GM18499 (cell line): ENCODE measurements at regions not wholly inside any gene's neighbourhood (a gene's known extent, or its start where the extent isn't known, plus 50 kb on each side); places are given as distances from the start of the nearest gene placed in this dataset.
"Not testable (repeated sequence)": the region's sequence is repeated elsewhere in the genome, so short reads cannot be mapped to it uniquely, and the experiment has no call there.

ENCODE experiments used
- ATAC-seq: cut with Tn5 transposase; IDR thresholded peaks from one replicate; pipeline ENCODE4 v1.9.1; 2021; ENCODE audit warnings: moderate number of reproducible peaks; ENCODE audit not compliant: insufficient read depth, unreplicated experiment

DNA sequence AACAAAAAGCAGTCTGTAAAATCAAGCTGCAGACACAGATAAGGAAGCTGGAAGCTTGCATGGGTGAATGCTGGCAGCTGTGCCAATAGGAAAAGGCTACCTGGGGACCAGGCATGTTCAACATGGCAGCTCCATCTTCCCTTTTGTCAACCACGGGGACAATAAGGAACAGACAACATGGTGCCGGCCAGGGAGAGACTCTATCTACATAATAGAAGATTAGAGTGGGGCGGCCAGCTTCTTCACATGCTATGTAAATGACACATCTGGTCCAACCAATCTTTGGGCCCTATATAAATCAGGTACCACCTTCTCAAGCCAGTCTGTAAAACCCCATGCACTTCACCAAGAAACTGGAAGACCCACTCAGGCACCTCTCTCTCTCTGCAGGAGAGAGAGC is 157.6 kb downstream of the SUDS3 start:
- ATAC-seq = no peak

- no peak for ATAC-seq
Observed at GRCh38 chr12:118536306-118536906, 160.1 kb downstream of the SUDS3 start.

GRCh38 chr12:118537481-118537917 is 161.1 kb downstream of the SUDS3 start:
- no peak for ATAC-seq

DNA sequence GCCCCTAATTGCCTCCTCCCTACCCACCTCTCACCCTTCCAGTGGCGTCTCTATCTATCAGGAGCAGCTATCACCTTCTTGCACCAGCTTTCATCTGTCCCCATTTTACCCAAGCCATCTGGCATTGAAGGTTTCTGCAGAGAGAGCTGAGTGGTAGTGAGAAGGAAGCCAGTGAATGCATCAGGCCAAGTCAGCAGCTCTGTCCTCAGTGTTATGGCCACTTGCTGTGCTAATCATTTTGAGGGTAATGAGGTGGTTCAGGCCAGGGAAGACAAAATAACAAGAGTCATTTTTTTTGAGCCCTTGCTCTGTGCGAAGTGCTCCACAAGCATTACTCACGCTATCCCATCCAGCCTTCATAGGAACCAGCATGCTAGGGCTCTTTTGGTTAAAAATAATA is 164.7 kb downstream of the SUDS3 start:
- ATAC-seq = no peak

GRCh38 chr12:118541934-118542333 is 165.6 kb downstream of the SUDS3 start:
- no peak for ATAC-seq

GRCh38 chr12:118543651-118544050 is 167.3 kb downstream of the SUDS3 start:
- no peak for ATAC-seq

GRCh38 chr12:118544569-118544968 is 168.2 kb downstream of the SUDS3 start:
- ATAC-seq = no peak

- not testable (repeated sequence) for ATAC-seq
Observed at GRCh38 chr12:118547606-118548005, 171.3 kb downstream of the SUDS3 start.

GRCh38 chr12:118548887-118549509 is 172.6 kb downstream of the SUDS3 start:
- ATAC-seq = no peak

GRCh38 chr12:118549510-118549980 is 173.2 kb downstream of the SUDS3 start:
- no peak for ATAC-seq

DNA sequence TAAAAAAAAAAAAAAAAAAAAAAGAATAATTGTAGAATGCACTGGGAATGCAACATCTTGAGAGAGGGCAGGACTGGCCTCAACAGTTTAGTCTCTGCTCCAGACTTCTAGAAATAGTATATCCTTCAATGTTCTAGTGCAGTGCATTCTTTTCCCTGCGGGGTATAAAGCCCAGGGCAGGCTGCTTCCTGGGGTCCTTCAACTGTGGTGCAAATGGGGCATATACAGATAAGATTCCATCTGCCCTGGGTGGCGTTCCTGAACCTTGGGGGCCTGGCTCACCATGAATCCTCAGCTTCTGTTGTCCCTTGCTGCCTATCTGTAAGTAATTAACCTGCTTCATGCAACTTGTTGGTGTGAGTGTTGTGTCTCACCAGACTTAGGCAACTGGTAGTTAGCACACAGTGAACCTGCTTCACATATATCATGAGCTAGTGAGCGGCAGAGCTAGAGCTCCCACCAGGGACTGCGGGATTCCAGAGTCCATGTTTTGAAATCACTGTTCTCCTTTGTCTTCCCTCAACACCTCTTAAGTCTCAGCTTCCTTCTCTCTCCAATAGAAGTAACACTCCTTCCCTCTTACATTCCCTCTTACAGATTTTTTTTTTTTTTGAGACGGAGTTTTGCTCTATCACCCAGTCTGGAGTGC is 177.6 kb downstream of the SUDS3 start:
- no peak for ATAC-seq

GRCh38 chr12:118558941-118559340 is 182.6 kb downstream of the SUDS3 start:
- no peak for ATAC-seq

DNA sequence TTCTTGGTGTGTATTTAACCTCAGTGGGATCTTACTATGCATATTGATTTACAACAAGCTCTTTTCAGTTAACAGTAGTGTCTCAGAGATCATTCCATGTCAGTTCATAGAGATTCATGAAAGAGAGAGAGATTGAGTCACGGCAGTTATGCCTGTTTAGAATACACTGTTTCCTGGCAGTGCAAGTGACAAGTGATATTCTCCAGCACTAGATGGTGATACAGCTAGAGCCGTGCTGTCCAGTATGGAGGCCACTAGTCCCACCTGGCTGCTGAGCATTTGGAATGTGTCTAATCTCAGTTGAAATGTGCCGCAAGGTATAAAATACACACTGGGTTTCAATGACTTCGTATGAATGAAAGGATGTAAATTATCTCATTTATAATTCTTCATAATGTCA is 184.4 kb downstream of the SUDS3 start:
- no peak for ATAC-seq

GRCh38 chr12:118571730-118572129 is 195.4 kb downstream of the SUDS3 start:
- ATAC-seq = no peak

- ATAC-seq = no peak
Observed at GRCh38 chr12:118574288-118574687, 197.9 kb downstream of the SUDS3 start.

GRCh38 chr12:118575730-118576129 is 199.4 kb downstream of the SUDS3 start:
- no peak for ATAC-seq

- ATAC-seq = no peak
Observed at GRCh38 chr12:118581371-118581770, 205.0 kb downstream of the SUDS3 start.

GRCh38 chr12:118582863-118583262 is 206.5 kb downstream of the SUDS3 start:
- no peak for ATAC-seq

DNA sequence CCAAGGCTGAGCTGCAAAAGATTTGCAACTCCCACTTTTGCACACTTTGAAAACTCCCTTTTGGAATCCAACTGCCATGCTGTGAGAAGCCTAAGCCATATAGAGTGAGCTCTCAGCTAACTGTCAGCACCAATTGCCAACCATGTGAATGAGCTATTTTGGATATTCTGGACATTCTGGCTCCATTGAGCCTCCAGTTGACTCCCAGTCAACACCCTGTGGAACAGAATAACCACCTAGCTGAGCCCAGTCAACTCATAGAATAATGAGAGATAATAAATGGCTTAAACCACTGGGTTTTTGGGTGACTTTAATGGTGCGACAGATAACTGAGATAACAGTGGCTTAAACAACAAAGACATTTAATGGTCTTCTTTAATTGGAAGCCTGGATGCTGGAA is 210.1 kb downstream of the SUDS3 start:
- no peak for ATAC-seq

GRCh38 chr12:118589162-118589561 is 212.8 kb downstream of the SUDS3 start:
- ATAC-seq = no peak

DNA sequence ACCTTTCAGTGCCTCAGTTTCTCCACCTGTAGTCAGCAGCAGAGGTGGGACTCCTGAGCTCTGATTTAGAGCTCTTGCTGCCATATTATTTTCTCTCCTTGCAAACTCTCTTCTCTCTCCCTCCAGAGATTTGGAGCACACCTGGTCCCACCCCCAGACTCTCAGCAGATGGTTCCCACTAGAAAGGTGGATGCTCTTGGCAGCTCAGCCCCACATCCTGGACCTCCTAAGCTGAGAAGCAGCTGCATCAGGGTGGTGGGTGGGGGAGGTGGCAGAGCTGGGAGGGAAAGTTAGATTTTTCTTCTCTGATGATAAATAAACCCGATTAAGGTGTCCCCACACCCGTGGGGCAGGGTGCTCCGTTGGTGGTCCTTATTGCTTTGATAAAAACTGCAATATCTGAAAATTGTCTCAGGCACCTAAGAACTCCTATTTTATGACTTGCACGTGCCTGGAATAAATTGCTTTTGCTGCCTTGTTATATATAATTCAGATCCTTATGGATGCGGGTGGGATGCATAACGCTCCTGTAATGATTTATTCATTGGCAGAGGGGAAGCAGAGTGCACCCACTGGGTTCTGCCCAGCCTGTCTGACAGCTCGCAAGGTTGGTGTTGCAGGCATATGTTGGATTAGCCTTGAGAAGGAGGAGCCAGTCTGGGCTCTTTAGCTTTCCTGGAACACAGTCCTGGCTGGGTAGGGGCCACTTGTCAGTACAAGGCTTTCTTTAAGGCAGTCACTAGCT is 214.2 kb downstream of the SUDS3 start:
- ATAC-seq = no peak
